ENCODE measurements at regions not wholly inside any gene's neighbourhood (a gene's known extent, or its start where the extent isn't known, plus 50 kb on each side); places are given as distances from the start of the nearest gene placed in this dataset.

DNA sequence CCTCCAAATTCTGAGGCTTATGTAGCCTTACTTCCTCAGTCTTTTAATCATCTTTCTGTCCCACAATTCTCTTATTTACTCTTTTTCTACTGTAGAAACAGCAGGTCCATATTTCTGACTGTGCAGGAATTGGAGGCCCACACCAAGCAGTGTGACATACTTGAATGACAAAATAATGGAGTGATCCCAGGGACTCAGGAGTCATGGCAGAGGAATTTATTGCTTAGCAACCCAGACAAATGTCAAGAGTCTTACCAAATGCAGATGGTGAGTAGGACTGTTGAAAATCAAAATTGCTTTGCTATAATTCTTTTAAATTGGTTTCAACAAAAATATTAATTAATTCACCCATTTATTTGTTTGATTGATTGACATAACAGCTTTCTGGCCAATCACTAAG, 59.9 kb downstream of the HTR1B start:
- no peak for DNase-seq

GRCh38 chr6:77401231-77401630, 62.1 kb downstream of the HTR1B start:
- DNase-seq: no peak

- no peak for DNase-seq
Observed at GRCh38 chr6:77397561-77397960, 65.7 kb downstream of the HTR1B start.

DNA sequence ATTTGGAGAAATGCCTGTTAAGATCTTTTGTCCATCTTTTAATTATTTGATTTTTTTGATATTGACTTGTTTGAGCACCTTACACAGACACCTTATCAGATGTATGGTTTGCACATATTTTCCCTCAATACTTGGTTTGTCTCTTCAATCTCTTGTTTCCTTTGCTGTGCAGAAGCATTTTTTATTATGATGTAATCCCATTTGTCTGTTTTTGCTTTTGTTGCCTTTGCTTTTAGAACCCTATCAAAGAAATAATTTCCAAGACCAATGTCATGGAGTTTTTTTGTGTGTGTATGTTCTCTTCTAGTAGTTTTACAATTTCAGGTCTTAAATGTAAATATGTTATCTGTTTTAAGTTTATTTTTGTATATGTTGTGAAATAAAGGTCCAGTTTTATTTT, 73.9 kb downstream of the HTR1B start:
- DNase-seq: no peak

GRCh38 chr6:77383026-77383425, 80.3 kb downstream of the HTR1B start:
- DNase-seq: no peak

GRCh38 chr6:77373955-77374354, 89.3 kb downstream of the HTR1B start:
- no peak for DNase-seq

- no peak for DNase-seq
Observed at GRCh38 chr6:77371748-77372147, 91.5 kb downstream of the HTR1B start.

GRCh38 chr6:77368660-77369313, 94.5 kb downstream of the HTR1B start:
- no peak for DNase-seq

DNA sequence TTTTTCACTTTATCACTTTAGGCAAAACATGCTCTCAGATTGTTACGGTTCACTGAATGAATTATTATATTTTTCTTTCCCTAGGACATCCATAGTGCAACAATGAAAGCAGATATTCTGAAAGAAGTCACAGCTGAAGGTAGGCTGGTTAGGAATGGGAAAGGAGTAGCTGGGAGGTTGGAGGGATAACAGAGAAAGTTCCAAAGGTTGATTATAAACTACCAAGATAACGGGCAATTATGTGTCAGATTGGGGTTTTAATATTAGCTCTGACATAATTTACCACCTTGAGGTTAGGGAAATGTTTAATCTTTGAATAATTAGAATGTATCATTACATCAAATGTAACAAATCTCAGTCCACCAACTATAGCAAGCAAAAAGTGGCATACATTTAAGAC, 96.5 kb downstream of the HTR1B start:
- DNase-seq: no peak

GRCh38 chr6:77363702-77364101, 99.6 kb downstream of the HTR1B start:
- no peak for DNase-seq

DNA sequence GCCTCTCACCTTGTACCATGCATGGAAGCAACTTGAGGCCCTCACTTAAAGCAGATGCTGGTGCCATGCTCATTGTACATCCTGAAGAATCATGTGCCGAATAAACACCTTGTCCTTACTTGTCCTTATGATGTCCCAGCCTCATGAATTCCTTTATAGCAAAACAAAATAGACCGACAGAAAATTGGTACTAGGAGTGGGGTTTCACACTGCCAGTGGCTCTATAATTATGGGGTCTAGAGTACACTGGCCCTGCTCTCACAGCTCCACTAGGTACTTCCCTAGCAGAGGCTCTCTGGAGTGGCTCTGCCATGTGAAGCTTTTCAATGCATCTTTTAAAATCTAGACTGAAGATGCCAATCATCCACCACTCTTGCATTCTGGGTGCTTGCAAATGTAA, 101.2 kb downstream of the HTR1B start:
- DNase-seq: no peak

GRCh38 chr6:77361018-77361417, 102.3 kb downstream of the HTR1B start:
- DNase-seq: no peak

- no peak for DNase-seq
Observed at GRCh38 chr6:77356821-77357220, 106.5 kb downstream of the HTR1B start.

DNA sequence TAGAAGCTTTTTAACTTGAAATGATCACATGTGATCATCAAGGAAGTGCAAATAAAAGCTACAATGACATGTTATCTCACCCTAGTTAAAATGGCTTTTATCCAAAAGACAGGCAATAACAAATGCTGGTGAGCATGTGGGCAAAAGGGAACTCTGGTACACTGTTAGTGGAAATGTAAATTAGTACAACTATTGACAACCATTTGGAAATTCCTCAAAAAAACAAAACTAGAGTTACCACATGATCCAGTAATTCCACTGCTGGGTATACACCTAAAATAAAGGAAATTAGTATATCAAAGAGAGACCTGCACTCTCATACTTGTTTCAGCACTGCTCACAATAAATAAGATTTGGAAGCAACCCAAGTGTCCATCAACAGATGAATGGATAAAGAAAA, 108.7 kb downstream of the HTR1B start:
- no peak for DNase-seq

- no peak for DNase-seq
Observed at GRCh38 chr6:77353129-77353528, 110.2 kb downstream of the HTR1B start.

DNA sequence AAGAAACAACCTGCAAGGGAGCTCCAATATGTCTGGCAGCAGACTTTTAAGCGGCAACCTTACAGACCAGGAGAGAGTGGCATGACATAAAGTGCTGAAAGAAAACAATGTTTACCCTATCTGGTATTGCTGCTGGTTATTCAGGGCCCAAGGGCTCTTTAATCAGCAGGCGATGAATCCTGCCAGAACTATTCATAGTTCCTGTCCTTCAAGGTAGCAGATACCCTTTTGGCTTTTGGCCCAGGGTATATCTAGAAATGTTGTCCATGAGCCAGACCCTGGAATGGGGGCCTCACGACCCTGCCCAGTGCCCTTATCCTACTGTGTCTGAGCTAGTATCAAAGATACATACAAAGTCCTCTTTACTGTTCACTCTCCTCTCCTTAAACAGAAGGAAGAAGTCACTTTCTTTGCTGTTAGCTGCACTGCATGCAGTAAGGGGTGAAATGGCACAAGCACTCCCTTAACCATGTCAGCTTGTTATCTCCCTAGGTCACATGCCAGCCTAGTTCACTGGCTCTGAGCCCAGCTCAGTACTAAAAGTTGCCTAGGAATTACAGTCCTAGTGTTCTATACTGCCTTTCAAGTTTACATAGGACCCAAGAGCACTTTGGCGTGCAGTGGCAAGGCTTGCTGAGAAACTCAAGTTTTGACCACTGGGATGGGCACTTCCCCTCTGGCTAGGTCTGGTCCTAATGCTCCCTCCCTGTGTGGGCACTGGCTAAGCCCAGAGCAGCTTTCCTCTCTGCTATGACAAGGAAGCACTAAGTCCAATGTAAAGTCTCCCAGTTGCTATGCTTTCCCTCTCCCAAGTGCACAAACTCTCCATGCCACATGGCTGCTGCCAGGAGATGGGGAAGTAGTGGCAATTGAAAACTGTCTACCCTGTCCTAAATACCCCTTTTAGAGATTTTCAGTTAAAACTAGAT, 122.0 kb downstream of the HTR1B start:
- DNase-seq: no peak

DNA sequence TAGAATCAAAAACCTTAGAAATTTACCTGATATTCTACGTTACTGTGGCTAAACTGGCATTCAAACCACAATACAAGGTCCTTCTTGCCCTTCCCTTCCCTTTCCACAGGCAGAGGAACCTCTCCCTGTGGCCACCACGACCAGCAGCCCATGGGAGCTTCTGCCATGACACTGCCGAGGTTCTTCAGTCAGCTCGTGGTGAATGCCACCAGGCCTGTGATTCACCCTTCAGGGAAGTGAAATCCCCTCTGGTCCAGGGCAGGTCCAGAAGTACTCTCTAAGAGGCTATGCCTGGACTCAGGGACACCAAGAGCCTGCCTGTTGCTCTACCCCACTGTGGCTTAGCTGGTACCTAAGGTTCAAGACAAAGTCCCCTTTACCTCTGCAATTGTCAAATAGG, 123.0 kb downstream of the HTR1B start:
- no peak for DNase-seq

GRCh38 chr6:77339926-77340325, 123.4 kb downstream of the HTR1B start:
- no peak for DNase-seq

GRCh38 chr6:77337392-77337791, 125.9 kb downstream of the HTR1B start:
- DNase-seq: no peak

GRCh38 chr6:77334093-77334492, 129.2 kb downstream of the HTR1B start:
- DNase-seq: no peak

DNA sequence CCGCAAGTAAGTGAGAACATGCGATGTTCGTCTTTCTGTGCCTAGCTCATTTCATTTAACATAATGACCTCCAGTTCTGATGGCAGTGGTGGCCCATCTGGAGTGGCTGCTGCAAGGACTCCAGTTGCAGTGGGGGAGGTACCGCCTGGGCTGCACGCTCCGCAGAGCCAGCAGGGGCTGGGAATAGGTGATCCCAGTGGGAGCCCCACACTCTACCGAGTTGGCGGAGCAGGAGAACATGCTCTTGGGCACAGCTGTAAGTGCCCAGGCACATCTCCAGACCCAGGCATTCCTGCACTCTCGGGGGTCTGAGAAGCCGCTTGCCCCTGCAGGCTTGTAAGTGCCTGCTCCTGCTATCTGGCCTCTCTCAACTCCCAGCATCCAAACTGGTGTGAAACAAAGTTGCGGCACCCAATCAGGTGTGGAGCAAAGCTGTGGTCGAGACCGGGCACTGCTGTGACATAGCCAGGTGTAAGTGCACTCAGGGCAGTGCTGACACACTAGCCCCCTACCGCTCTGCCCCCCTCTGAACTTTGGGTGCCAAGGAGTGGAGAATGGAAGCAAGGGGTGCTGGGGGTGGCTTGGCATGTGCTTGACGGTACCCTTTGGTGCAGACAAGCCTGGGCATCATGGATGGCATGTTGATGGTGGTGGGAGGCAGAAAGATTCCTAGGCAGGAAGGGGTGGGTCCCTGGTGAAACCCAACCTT, 130.2 kb downstream of the HTR1B start:
- no peak for DNase-seq

GRCh38 chr6:77326711-77327110, 136.6 kb downstream of the HTR1B start:
- no peak for DNase-seq

DNA sequence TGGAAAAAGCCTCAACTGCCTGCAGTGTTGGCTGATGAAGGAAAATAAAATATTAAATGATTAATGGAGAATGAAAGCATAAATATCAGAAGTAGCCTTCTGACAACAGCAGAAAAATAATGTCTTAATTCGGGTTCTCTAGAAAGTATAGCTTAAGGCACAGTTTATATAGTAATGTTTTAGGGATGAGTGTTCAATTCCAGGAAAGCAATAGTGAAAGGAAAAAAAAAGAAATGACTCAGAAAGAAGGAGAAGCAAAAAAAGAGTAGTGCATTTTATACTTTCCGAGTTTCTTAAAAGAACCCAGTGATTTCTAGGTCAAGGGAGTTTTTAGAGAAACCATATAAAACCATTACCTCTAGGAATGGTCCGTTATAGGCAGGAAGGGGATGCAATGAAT, 137.3 kb downstream of the HTR1B start:
- no peak for DNase-seq

DNA sequence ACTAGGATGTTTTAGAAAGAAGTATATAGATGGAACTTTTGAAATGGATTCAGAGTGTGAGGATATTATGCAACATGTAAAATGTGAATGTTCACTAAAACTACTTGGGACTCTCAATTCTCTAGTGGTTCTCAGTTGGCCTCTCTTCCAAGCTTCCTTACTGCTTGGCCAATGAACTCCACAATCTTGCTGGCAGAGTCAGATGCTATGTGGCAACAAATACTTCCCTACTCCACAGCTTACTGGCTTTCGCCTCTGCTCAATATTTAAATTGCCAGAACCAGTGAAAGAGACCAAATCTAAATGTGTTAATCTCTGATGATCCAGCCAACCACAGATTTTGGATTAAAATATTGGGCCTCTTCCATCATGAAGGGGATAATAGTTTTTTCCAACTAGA, 138.4 kb downstream of the HTR1B start:
- DNase-seq: no peak

Data from 8988T (cell line).